ENCODE measurements at regions not wholly inside any gene's neighbourhood (a gene's known extent, or its start where the extent isn't known, plus 50 kb on each side); places are given as distances from the start of the nearest gene placed in this dataset.

DNA sequence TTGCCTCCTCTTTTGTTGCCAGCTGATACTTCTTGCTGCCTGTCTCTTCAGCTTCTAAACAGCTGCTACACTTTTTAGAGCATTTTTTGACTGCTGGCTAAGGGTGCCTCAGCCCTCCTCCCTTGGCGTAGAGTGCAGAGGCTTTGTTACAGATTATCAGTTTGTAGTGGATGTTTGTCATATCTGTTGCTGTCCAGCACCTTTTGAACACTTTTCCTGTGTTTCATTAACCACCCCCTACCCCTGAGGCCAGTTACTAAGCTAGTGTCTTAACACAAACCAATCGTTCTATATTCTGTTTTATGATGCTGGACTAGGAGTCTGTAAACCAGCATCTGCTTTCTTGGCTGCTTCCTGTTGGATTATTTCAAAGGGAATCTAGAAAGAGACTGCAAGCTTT lies 441.5 kb downstream of the DNAH5 start:
- ChIA-PET CTCF (ENCODE audit: unreplicated experiment) (no interaction called here), POLR2A (interaction anchor here (0.8 kb wide), 1 partner anchor 20 kb away, joined by 3 read pairs; no protein-coding TSS in a partner anchor)
- no peaks in the 10 kb centered on the region for H3K9me2 ChIP-seq (ENCODE audit: insufficient read depth, low read length)
- H3K79me2 ChIP-seq (ENCODE audit: insufficient read depth, low read depth, low read length), result no peaks in the 10 kb centered on the region
- H3K4me3 ChIP-seq (ENCODE audit: low read depth, low read length, poor library complexity, severe bottlenecking), result no peak overlapping the region
- H3K27ac ChIP-seq (ENCODE audit: low read depth, low read length, poor library complexity, severe bottlenecking), result no peak overlapping the region
- TF ChIP-seq, protein P1, sequence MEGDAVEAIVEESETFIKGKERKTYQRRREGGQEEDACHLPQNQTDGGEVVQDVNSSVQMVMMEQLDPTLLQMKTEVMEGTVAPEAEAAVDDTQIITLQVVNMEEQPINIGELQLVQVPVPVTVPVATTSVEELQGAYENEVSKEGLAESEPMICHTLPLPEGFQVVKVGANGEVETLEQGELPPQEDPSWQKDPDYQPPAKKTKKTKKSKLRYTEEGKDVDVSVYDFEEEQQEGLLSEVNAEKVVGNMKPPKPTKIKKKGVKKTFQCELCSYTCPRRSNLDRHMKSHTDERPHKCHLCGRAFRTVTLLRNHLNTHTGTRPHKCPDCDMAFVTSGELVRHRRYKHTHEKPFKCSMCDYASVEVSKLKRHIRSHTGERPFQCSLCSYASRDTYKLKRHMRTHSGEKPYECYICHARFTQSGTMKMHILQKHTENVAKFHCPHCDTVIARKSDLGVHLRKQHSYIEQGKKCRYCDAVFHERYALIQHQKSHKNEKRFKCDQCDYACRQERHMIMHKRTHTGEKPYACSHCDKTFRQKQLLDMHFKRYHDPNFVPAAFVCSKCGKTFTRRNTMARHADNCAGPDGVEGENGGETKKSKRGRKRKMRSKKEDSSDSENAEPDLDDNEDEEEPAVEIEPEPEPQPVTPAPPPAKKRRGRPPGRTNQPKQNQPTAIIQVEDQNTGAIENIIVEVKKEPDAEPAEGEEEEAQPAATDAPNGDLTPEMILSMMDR (conservative IDR thresholded peaks at IDR 0.05; ENCODE audit: low read length), result no peak
- no peak for TF ChIP-seq EZH2phosphoT487 (IDR thresholded peaks at IDR 0.05; ENCODE audit: borderline replicate concordance, low read depth, low read length)
- no peak for DNase-seq (ENCODE audit: low spot score)
- no peaks in the 10 kb centered on the region for H3K9me3 ChIP-seq (ENCODE audit: low read length)
- no peak overlapping the region for H2AFZ ChIP-seq (ENCODE audit: low read length)
- no peaks in the 10 kb centered on the region for H3K36me3 ChIP-seq (ENCODE audit: insufficient read depth, low read length)
- intact Hi-C loops (cut with micrococcal nuclease; ENCODE audit: unreplicated experiment), result no loop called here
- H3K4me1 ChIP-seq (ENCODE audit: insufficient read depth, low read length, poor library complexity, severe bottlenecking), result no peaks in the 10 kb centered on the region
- H3K4me2 ChIP-seq (ENCODE audit: low read length), result no peak overlapping the region
- no peaks in the 10 kb centered on the region for H4K20me1 ChIP-seq (ENCODE audit: insufficient read depth, low read length)
- BruUV-seq (replicated peaks), result no TSS peak

DNA sequence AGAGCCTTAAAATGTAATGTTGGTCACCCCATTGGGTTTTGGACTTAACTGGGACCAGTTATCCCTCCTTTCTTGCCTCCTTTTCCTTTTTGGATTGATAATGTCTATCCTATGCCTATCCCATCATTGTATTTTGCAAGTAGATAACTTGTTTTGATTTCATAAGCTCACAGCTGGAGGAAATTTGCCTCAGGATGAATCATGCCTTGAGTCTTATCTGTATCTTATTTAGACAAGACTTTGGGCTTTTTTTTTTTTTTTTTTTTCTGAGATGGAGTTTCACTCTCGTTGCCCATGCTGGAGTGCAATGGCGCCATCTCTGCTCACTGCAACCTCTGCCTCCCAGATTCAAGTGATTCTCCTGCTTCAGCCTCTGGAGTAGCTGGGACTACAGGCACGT lies 443.3 kb downstream of the DNAH5 start:
- Histone ChIP-seq H4K20me1 (ENCODE audit: insufficient read depth, low read length) (no peaks in the 10 kb centered on the region), H3K36me3 (ENCODE audit: insufficient read depth, low read length) (no peaks in the 10 kb centered on the region), H3K9me3 (ENCODE audit: low read length) (no peaks in the 10 kb centered on the region), H3K4me2 (ENCODE audit: low read length) (no peak overlapping the region), H2AFZ (ENCODE audit: low read length) (no peak overlapping the region), H3K27ac (ENCODE audit: low read depth, low read length, poor library complexity, severe bottlenecking) (no peak overlapping the region), H3K4me3 (ENCODE audit: low read depth, low read length, poor library complexity, severe bottlenecking) (no peak overlapping the region), H3K9me2 (ENCODE audit: insufficient read depth, low read length) (no peaks in the 10 kb centered on the region), H3K4me1 (ENCODE audit: insufficient read depth, low read length, poor library complexity, severe bottlenecking) (no peaks in the 10 kb centered on the region), H3K79me2 (ENCODE audit: insufficient read depth, low read depth, low read length) (no peaks in the 10 kb centered on the region)
- BruUV-seq (replicated peaks), result no TSS peak
- ChIA-PET CTCF (ENCODE audit: unreplicated experiment) (no interaction called here), POLR2A (interaction anchor here (0.6 kb wide), 1 partner anchor 72 kb away, joined by 3 read pairs; no protein-coding TSS in a partner anchor)
- no peak for TF ChIP-seq EZH2phosphoT487 (IDR thresholded peaks at IDR 0.05; ENCODE audit: borderline replicate concordance, low read depth, low read length)
- TF ChIP-seq, protein P1 (conservative IDR thresholded peaks at IDR 0.05; ENCODE audit: low read length), result no peak
- no peak for DNase-seq (ENCODE audit: low spot score)
- intact Hi-C loops (cut with micrococcal nuclease; ENCODE audit: unreplicated experiment), result no loop called here

DNA sequence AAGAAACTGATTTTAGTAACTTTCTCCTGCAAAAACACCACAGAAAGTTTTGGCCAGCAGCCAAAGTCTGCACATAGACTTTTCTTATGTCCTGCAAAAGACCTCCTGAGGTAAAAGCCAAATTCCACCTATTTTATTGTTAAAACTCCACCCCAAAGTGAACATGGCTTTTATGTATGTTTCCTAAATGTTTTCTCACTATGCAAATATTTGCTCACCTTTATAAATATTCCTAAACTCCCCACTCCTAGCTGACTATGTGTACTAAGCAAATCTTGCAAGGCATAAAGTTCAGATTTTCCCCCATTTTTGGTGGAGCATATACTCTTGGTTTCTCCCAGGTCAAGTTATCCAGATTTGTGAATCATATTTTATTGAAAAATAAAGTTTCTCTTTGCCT lies 446.2 kb downstream of the DNAH5 start:
- H3K4me1 ChIP-seq (ENCODE audit: insufficient read depth, low read length, poor library complexity, severe bottlenecking), result no peaks in the 10 kb centered on the region
- H3K27ac ChIP-seq (ENCODE audit: low read depth, low read length, poor library complexity, severe bottlenecking), result no peak overlapping the region
- no peaks in the 10 kb centered on the region for H3K9me3 ChIP-seq (ENCODE audit: low read length)
- DNase-seq (ENCODE audit: low spot score), result no peak
- no peaks in the 10 kb centered on the region for H4K20me1 ChIP-seq (ENCODE audit: insufficient read depth, low read length)
- no peak overlapping the region for H2AFZ ChIP-seq (ENCODE audit: low read length)
- ChIA-PET POLR2A (interaction anchor here (0.9 kb wide), 1 partner anchor 22 kb away, joined by 5 read pairs; no protein-coding TSS in a partner anchor), CTCF (ENCODE audit: unreplicated experiment) (no interaction called here)
- intact Hi-C loops (cut with micrococcal nuclease; ENCODE audit: unreplicated experiment), result no loop called here
- H3K4me2 ChIP-seq (ENCODE audit: low read length), result no peak overlapping the region
- H3K4me3 ChIP-seq (ENCODE audit: low read depth, low read length, poor library complexity, severe bottlenecking), result no peak overlapping the region
- no peaks in the 10 kb centered on the region for H3K36me3 ChIP-seq (ENCODE audit: insufficient read depth, low read length)
- no peaks in the 10 kb centered on the region for H3K79me2 ChIP-seq (ENCODE audit: insufficient read depth, low read depth, low read length)
- no peak for TF ChIP-seq EZH2phosphoT487 (IDR thresholded peaks at IDR 0.05; ENCODE audit: borderline replicate concordance, low read depth, low read length)
- TF ChIP-seq, protein P1 (conservative IDR thresholded peaks at IDR 0.05; ENCODE audit: low read length), result no peak
- no peaks in the 10 kb centered on the region for H3K9me2 ChIP-seq (ENCODE audit: insufficient read depth, low read length)
- no TSS peak for BruUV-seq (replicated peaks)
